ENCODE measurements at regions not wholly inside any gene's neighbourhood (a gene's known extent, or its start where the extent isn't known, plus 50 kb on each side); places are given as distances from the start of the nearest gene placed in this dataset.
"Not testable (repeated sequence)": the region's sequence is repeated elsewhere in the genome, so short reads cannot be mapped to it uniquely, and the experiment has no call there.

GRCh38 chr16:14384745-14385144, 245.3 kb downstream of the PARN start:
- Mint-ChIP-seq H3K4me3 (no peak overlapping the region), H3K27me3 (peaks cover 5% of the 10 kb centered on the region), H3K4me1 (peaks cover 2% of the 10 kb centered on the region), H3K9me3 (peaks cover 1% of the 10 kb centered on the region), H3K36me3 (no peaks in the 10 kb centered on the region), H3K27ac (no peak overlapping the region)
- DNase-seq (ENCODE audit: low spot score in 2 of 2), result no peak
- ATAC-seq (ENCODE audit: low read depth), result no peak

- not testable (repeated sequence) for H3K36me3 Mint-ChIP-seq; H3K4me3 Mint-ChIP-seq; H3K27ac Mint-ChIP-seq; H3K4me1 Mint-ChIP-seq; DNase-seq (ENCODE audit: low spot score in 2 of 2); ATAC-seq (ENCODE audit: low read depth); H3K9me3 Mint-ChIP-seq; H3K27me3 Mint-ChIP-seq
Measured at GRCh38 chr16:14383844-14384243, 246.2 kb downstream of the PARN start.

GRCh38 chr16:14378689-14379467, 251.2 kb downstream of the PARN start:
- no peak overlapping the region for H3K27ac Mint-ChIP-seq
- peaks cover 5% of the 10 kb centered on the region for H3K27me3 Mint-ChIP-seq
- DNase-seq (ENCODE audit: low spot score in 2 of 2) (no peak), ATAC-seq (ENCODE audit: low read depth) (no peak)
- peaks cover 1% of the 10 kb centered on the region for H3K9me3 Mint-ChIP-seq
- H3K36me3 Mint-ChIP-seq, result no peaks in the 10 kb centered on the region
- H3K4me3 Mint-ChIP-seq, result no peak overlapping the region
- peaks cover 4% of the 10 kb centered on the region for H3K4me1 Mint-ChIP-seq

GRCh38 chr16:14378131-14378551, 251.9 kb downstream of the PARN start:
- Mint-ChIP-seq H3K4me1 (peaks cover 4% of the 10 kb centered on the region), H3K36me3 (no peaks in the 10 kb centered on the region), H3K27ac (no peak overlapping the region), H3K27me3 (peaks cover 3% of the 10 kb centered on the region), H3K9me3 (no peaks in the 10 kb centered on the region), H3K4me3 (no peak overlapping the region)
- ATAC-seq (ENCODE audit: low read depth), result no peak
- no peak for DNase-seq (ENCODE audit: low spot score in 2 of 2)

- peaks cover 3% of the 10 kb centered on the region for H3K27me3 Mint-ChIP-seq
- no peak overlapping the region for H3K27ac Mint-ChIP-seq
- no peaks in the 10 kb centered on the region for H3K9me3 Mint-ChIP-seq
- no peak for ATAC-seq (ENCODE audit: low read depth)
- H3K4me1 Mint-ChIP-seq, result peaks cover 4% of the 10 kb centered on the region
- DNase-seq (ENCODE audit: low spot score in 2 of 2), result no peak
- H3K36me3 Mint-ChIP-seq, result no peaks in the 10 kb centered on the region
- no peak overlapping the region for H3K4me3 Mint-ChIP-seq
Measured at GRCh38 chr16:14377326-14377725, 252.7 kb downstream of the PARN start.

GRCh38 chr16:14375132-14375491, 254.9 kb downstream of the PARN start:
- ATAC-seq (ENCODE audit: low read depth) (no peak), DNase-seq (ENCODE audit: low spot score in 2 of 2) (no peak)
- H3K27me3 Mint-ChIP-seq, result peaks cover 2% of the 10 kb centered on the region
- H3K36me3 Mint-ChIP-seq, result no peaks in the 10 kb centered on the region
- no peak overlapping the region for H3K4me3 Mint-ChIP-seq
- H3K4me1 Mint-ChIP-seq, result peaks cover 4% of the 10 kb centered on the region
- no peaks in the 10 kb centered on the region for H3K9me3 Mint-ChIP-seq
- H3K27ac Mint-ChIP-seq, result no peak overlapping the region

GRCh38 chr16:14374451-14375131, 255.5 kb downstream of the PARN start:
- no peaks in the 10 kb centered on the region for H3K9me3 Mint-ChIP-seq
- H3K36me3 Mint-ChIP-seq, result no peaks in the 10 kb centered on the region
- H3K4me1 Mint-ChIP-seq, result peaks cover 6% of the 10 kb centered on the region
- no peak for DNase-seq (ENCODE audit: low spot score in 2 of 2)
- no peaks in the 10 kb centered on the region for H3K27me3 Mint-ChIP-seq
- H3K4me3 Mint-ChIP-seq, result no peak overlapping the region
- no peak overlapping the region for H3K27ac Mint-ChIP-seq
- ATAC-seq (ENCODE audit: low read depth), result no peak

GRCh38 chr16:14373896-14374295, 256.2 kb downstream of the PARN start:
- H3K4me1 Mint-ChIP-seq, result peaks cover 7% of the 10 kb centered on the region
- no peak overlapping the region for H3K4me3 Mint-ChIP-seq
- ATAC-seq (ENCODE audit: low read depth) (no peak), DNase-seq (ENCODE audit: low spot score in 2 of 2) (no peak)
- no peak overlapping the region for H3K27ac Mint-ChIP-seq
- H3K9me3 Mint-ChIP-seq, result no peaks in the 10 kb centered on the region
- H3K27me3 Mint-ChIP-seq, result no peaks in the 10 kb centered on the region
- H3K36me3 Mint-ChIP-seq, result no peaks in the 10 kb centered on the region

- Mint-ChIP-seq H3K36me3 (no peaks in the 10 kb centered on the region), H3K4me1 (peaks cover 7% of the 10 kb centered on the region), H3K4me3 (no peak overlapping the region), H3K27ac (no peak overlapping the region), H3K27me3 (no peaks in the 10 kb centered on the region), H3K9me3 (no peaks in the 10 kb centered on the region)
- ATAC-seq (ENCODE audit: low read depth) (no peak), DNase-seq (ENCODE audit: low spot score in 2 of 2) (no peak)
Measured at GRCh38 chr16:14373406-14373805, 256.7 kb downstream of the PARN start.

- no peak overlapping the region for H3K4me3 Mint-ChIP-seq
Measured at GRCh38 chr16:14372471-14372870, 257.6 kb downstream of the PARN start.

GRCh38 chr16:14371778-14372431, 258.2 kb downstream of the PARN start:
- DNase-seq (ENCODE audit: low spot score in 2 of 2), result no peak
- no peak overlapping the region for H3K27ac Mint-ChIP-seq
- no peak overlapping the region for H3K4me3 Mint-ChIP-seq
- no peaks in the 10 kb centered on the region for H3K27me3 Mint-ChIP-seq
- peaks cover 3% of the 10 kb centered on the region for H3K4me1 Mint-ChIP-seq
- H3K9me3 Mint-ChIP-seq, result no peaks in the 10 kb centered on the region
- H3K36me3 Mint-ChIP-seq, result no peaks in the 10 kb centered on the region
- no peak for ATAC-seq (ENCODE audit: low read depth)

More at GRCh38 chr16:14372471-14372870, 257.6 kb downstream of the PARN start:
- Mint-ChIP-seq H3K27ac (no peak overlapping the region), H3K9me3 (no peaks in the 10 kb centered on the region), H3K27me3 (no peaks in the 10 kb centered on the region), H3K36me3 (no peaks in the 10 kb centered on the region), H3K4me1 (peaks cover 3% of the 10 kb centered on the region)
- DNase-seq (ENCODE audit: low spot score in 2 of 2) (no peak), ATAC-seq (ENCODE audit: low read depth) (no peak)

- Mint-ChIP-seq H3K27me3 (no peaks in the 10 kb centered on the region), H3K4me3 (no peak overlapping the region), H3K27ac (no peak overlapping the region), H3K36me3 (no peaks in the 10 kb centered on the region), H3K4me1 (peaks cover 3% of the 10 kb centered on the region), H3K9me3 (no peaks in the 10 kb centered on the region)
- DNase-seq (ENCODE audit: low spot score in 2 of 2) (no peak), ATAC-seq (ENCODE audit: low read depth) (no peak)
Measured at GRCh38 chr16:14370736-14371234, 259.3 kb downstream of the PARN start.

- no peak overlapping the region for H3K27ac Mint-ChIP-seq
- H3K4me1 Mint-ChIP-seq, result peaks cover 3% of the 10 kb centered on the region
- DNase-seq (ENCODE audit: low spot score in 2 of 2) (no peak), ATAC-seq (ENCODE audit: low read depth) (no peak)
- H3K36me3 Mint-ChIP-seq, result no peaks in the 10 kb centered on the region
- no peaks in the 10 kb centered on the region for H3K9me3 Mint-ChIP-seq
- H3K27me3 Mint-ChIP-seq, result no peaks in the 10 kb centered on the region
- H3K4me3 Mint-ChIP-seq, result no peak overlapping the region
Measured at GRCh38 chr16:14369734-14370598, 260.1 kb downstream of the PARN start.

Data from memory B cell (primary cell).